Stimulated activated CD8-positive, alpha-beta memory T cell treated with anti-CD3 and anti-CD28 coated beads, Interleukin-4, amount 100 ng/mL, for 1 hour (primary cell): ENCODE measurements at regions not wholly inside any gene's neighbourhood (a gene's known extent, or its start where the extent isn't known, plus 50 kb on each side); places are given as distances from the start of the nearest gene placed in this dataset.
"Not testable (repeated sequence)": the region's sequence is repeated elsewhere in the genome, so short reads cannot be mapped to it uniquely, and the experiment has no call there.

ENCODE experiments used
- DNase-seq, 2 donors: peaks; one replicate each; pipeline ENCODE4 v3.0.0-alpha.2; 2020; ENCODE audit warnings: low read depth in 2 of 2, low spot score in 1 of 2

GRCh38 chr3:150329408-150329807 is 78.7 kb upstream of the TSC22D2 start:
- DNase-seq: no peak

- no peak for DNase-seq
These were observed 79.5 kb upstream of the TSC22D2 start for GRCh38 chr3:150328654-150329040.

GRCh38 chr3:150327678-150328653 is 80.1 kb upstream of the TSC22D2 start:
- no peak for DNase-seq

- no peak for DNase-seq
These were observed 83.3 kb upstream of the TSC22D2 start for GRCh38 chr3:150324788-150325187.

- no peak for DNase-seq
These were observed 83.9 kb upstream of the TSC22D2 start for GRCh38 chr3:150324245-150324644.

- DNase-seq: no peak
These were observed 84.3 kb upstream of the TSC22D2 start for GRCh38 chr3:150323770-150324169.

GRCh38 chr3:150323091-150323490 is 85.0 kb upstream of the TSC22D2 start:
- DNase-seq: not testable (repeated sequence)

GRCh38 chr3:150320971-150321370 is 87.1 kb upstream of the TSC22D2 start:
- not testable (repeated sequence) for DNase-seq

- no peak for DNase-seq
These were observed 88.2 kb upstream of the TSC22D2 start for GRCh38 chr3:150319900-150320299.

- no peak for DNase-seq
These were observed 90.6 kb upstream of the TSC22D2 start for GRCh38 chr3:150317469-150317868.

- no peak for DNase-seq
These were observed 92.4 kb upstream of the TSC22D2 start for GRCh38 chr3:150315721-150316120.

GRCh38 chr3:150314248-150315004 is 93.7 kb upstream of the TSC22D2 start:
- DNase-seq: no peak

- DNase-seq: no peak
These were observed 96.0 kb upstream of the TSC22D2 start for GRCh38 chr3:150312018-150312657.

GRCh38 chr3:150311156-150311555 is 96.9 kb upstream of the TSC22D2 start:
- DNase-seq: no peak

GRCh38 chr3:150309557-150309956 is 98.5 kb upstream of the TSC22D2 start:
- DNase-seq: no peak

GRCh38 chr3:150309257-150309542 is 98.9 kb upstream of the TSC22D2 start:
- no peak for DNase-seq

GRCh38 chr3:150308481-150309256 is 99.4 kb upstream of the TSC22D2 start:
- no peak for DNase-seq

- DNase-seq: no peak
These were observed 100.1 kb upstream of the TSC22D2 start for GRCh38 chr3:150308037-150308319.

- DNase-seq: no peak
These were observed 100.6 kb upstream of the TSC22D2 start for GRCh38 chr3:150307311-150308036.

- no peak for DNase-seq
These were observed 101.2 kb upstream of the TSC22D2 start for GRCh38 chr3:150306906-150307305.

- DNase-seq: no peak
These were observed 102.0 kb upstream of the TSC22D2 start for GRCh38 chr3:150306083-150306482.
